Glutamatergic neuron (in vitro differentiated cells): ENCODE measurements at regions not wholly inside any gene's neighbourhood (a gene's known extent, or its start where the extent isn't known, plus 50 kb on each side); places are given as distances from the start of the nearest gene placed in this dataset.

Experiments used
- DNase-seq: peaks from one replicate; pipeline ENCODE4 v3.0.0; 2022
- H3K27ac Mint-ChIP-seq: one replicate; pipeline ENCODE4 v1.8.0; 2020; ENCODE audit warnings: mild to moderate bottlenecking, mixed read lengths, inconsistent platforms; ENCODE audit not compliant: unreplicated experiment
- H3K27me3 Mint-ChIP-seq: one replicate; pipeline ENCODE4 v1.8.0; 2020; ENCODE audit warnings: mild to moderate bottlenecking, moderate library complexity, mixed read lengths, inconsistent platforms; ENCODE audit not compliant: unreplicated experiment
- H3K36me3 Mint-ChIP-seq: one replicate; pipeline ENCODE4 v1.8.0; 2020; ENCODE audit warnings: mild to moderate bottlenecking, mixed read lengths, inconsistent platforms; ENCODE audit not compliant: unreplicated experiment
- H3K4me1 Mint-ChIP-seq: one replicate; pipeline ENCODE4 v1.8.0; 2020; ENCODE audit warnings: mild to moderate bottlenecking, low read depth, mixed read lengths, inconsistent platforms; ENCODE audit not compliant: unreplicated experiment
- H3K4me3 Mint-ChIP-seq: one replicate; pipeline ENCODE4 v1.8.0; 2020; ENCODE audit warnings: mild to moderate bottlenecking, mixed read lengths, inconsistent platforms; ENCODE audit not compliant: unreplicated experiment
- H3K9me3 Mint-ChIP-seq: one replicate; pipeline ENCODE4 v1.8.0; 2020; ENCODE audit warnings: mild to moderate bottlenecking, moderate library complexity, mixed read lengths, inconsistent platforms; ENCODE audit not compliant: unreplicated experiment
- TF ChIP-seq, protein P1 (sequence below): fragments of 200-600 bp; sonication (generic); IDR thresholded peaks from one replicate; pipeline ENCODE4 v1.5.0; 2021; ENCODE audit not compliant: partially characterized antibody, unreplicated experiment

DNA sequence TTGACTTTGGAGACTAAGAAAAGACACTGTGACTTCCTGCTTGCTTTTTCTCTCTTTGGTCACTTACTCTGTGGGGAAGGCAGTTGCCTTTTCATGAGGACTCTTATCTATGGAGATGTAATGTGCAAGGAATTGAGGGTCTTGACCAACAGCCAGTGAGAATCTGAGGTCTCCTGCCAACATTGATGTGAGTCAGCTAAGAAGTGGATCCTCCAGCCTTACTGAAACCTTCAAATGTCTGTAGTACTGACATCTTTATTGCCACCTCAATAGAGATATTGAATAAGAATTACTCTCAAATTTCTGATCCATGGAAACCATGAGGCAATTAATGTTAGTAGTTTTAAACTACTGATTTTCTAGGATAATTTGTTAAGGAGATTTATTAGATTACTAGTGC lies 598.4 kb downstream of the ADGRL2 start:
- Mint-ChIP-seq H3K4me1 (peaks cover 8% of the 10 kb centered on the region), H3K36me3 (no peaks in the 10 kb centered on the region), H3K27me3 (no peaks in the 10 kb centered on the region), H3K27ac (no peak overlapping the region), H3K4me3 (no peak overlapping the region), H3K9me3 (peaks cover 6% of the 10 kb centered on the region)
- TF ChIP-seq, protein P1, sequence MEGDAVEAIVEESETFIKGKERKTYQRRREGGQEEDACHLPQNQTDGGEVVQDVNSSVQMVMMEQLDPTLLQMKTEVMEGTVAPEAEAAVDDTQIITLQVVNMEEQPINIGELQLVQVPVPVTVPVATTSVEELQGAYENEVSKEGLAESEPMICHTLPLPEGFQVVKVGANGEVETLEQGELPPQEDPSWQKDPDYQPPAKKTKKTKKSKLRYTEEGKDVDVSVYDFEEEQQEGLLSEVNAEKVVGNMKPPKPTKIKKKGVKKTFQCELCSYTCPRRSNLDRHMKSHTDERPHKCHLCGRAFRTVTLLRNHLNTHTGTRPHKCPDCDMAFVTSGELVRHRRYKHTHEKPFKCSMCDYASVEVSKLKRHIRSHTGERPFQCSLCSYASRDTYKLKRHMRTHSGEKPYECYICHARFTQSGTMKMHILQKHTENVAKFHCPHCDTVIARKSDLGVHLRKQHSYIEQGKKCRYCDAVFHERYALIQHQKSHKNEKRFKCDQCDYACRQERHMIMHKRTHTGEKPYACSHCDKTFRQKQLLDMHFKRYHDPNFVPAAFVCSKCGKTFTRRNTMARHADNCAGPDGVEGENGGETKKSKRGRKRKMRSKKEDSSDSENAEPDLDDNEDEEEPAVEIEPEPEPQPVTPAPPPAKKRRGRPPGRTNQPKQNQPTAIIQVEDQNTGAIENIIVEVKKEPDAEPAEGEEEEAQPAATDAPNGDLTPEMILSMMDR, result no peak
- no peak for DNase-seq

DNA sequence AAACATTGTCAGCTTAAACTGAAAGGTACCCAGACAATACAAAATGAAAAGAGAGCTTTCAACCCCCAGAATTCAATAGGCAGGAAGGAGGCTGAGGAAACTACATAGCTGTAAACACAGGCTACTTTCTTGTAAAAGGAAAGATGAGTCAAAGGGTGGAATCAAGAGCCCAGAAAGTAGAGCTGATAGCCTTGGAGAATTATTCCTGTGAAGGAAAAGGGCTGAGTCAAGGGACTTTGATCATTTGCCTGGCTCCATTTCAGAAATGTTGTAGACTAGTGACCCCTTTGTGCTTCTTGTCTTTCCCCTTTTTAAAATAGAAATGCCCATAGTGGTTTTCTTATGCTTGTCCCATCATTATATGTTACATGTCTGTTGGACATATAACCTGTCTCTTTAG lies 597.6 kb downstream of the ADGRL2 start:
- DNase-seq, result no peak
- TF ChIP-seq, protein P1, result no peak
- H3K27me3 Mint-ChIP-seq, result no peaks in the 10 kb centered on the region
- no peak overlapping the region for H3K27ac Mint-ChIP-seq
- peaks cover 8% of the 10 kb centered on the region for H3K4me1 Mint-ChIP-seq
- H3K9me3 Mint-ChIP-seq, result peaks cover 6% of the 10 kb centered on the region
- no peak overlapping the region for H3K4me3 Mint-ChIP-seq
- no peaks in the 10 kb centered on the region for H3K36me3 Mint-ChIP-seq

DNA sequence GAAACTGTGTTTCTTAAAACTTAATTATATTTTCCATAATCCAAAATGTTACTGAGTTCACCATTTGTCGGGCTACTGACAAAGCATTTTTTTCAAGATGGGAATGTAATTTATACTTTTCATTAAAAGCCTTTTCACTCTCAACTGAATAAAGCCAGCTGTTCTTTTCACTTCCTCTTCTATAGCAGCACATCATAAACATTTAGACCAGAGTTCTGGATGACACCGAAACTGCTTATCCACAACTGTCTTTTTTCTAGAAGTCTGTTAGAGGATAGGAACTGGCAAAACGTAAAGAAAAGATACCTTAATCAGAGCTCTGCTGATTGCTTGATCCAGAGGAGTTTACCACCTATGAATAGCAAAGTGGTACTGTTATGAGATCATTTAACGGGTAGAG lies 594.7 kb downstream of the ADGRL2 start:
- Mint-ChIP-seq H3K27me3 (no peaks in the 10 kb centered on the region), H3K4me1 (peaks cover 8% of the 10 kb centered on the region), H3K4me3 (no peak overlapping the region), H3K9me3 (peaks cover 6% of the 10 kb centered on the region), H3K36me3 (no peaks in the 10 kb centered on the region), H3K27ac (no peak overlapping the region)
- no peak for DNase-seq
- TF ChIP-seq, protein P1, result no peak

DNA sequence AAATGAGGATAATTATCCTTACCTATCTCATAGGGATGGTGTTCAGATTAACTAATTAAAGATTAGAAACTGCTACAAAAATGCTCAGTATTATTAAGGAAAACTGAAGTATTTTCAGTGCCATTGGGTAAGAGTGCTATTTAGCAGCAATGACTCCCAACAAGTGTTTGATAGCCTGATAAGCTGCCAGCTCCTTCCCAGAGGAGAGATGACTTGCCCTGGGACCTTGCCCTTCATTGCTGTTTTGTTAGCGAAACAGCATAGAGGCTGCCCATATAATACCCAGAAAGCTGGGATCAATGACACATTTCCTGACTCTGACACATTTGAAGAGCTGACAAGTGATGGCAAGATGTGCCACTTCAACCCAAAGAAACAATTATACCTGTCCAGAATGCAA lies 592.2 kb downstream of the ADGRL2 start:
- no peaks in the 10 kb centered on the region for H3K36me3 Mint-ChIP-seq
- peaks cover 5% of the 10 kb centered on the region for H3K9me3 Mint-ChIP-seq
- no peak overlapping the region for H3K27ac Mint-ChIP-seq
- H3K4me3 Mint-ChIP-seq, result no peak overlapping the region
- TF ChIP-seq, protein P1, result no peak
- no peak for DNase-seq
- peaks cover 11% of the 10 kb centered on the region for H3K4me1 Mint-ChIP-seq
- no peaks in the 10 kb centered on the region for H3K27me3 Mint-ChIP-seq

DNA sequence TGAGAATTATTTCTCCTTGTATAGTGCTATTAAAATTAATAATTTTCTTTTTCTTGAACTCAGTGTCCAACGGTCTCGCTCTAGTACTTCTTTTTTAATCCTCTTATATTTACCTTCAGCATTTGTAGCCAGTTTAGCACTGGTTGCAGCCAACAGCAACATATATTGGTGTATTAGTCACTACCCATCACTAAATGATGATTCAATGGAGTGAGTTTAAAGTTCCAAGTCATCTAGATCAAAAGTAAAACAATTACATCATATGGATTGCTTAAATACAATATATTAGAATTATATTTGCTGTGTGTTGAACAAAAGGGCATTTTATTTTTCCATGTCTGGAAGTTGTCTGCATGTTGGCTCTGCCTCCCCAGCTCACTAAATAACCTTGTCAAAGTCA lies 591.8 kb downstream of the ADGRL2 start:
- TF ChIP-seq, protein P1, result no peak
- peaks cover 11% of the 10 kb centered on the region for H3K4me1 Mint-ChIP-seq
- no peak for DNase-seq
- H3K27me3 Mint-ChIP-seq, result no peaks in the 10 kb centered on the region
- no peak overlapping the region for H3K27ac Mint-ChIP-seq
- peaks cover 5% of the 10 kb centered on the region for H3K9me3 Mint-ChIP-seq
- H3K4me3 Mint-ChIP-seq, result no peak overlapping the region
- H3K36me3 Mint-ChIP-seq, result no peaks in the 10 kb centered on the region
